ENCODE measurements at regions not wholly inside any gene's neighbourhood (a gene's known extent, or its start where the extent isn't known, plus 50 kb on each side); places are given as distances from the start of the nearest gene placed in this dataset.

- DNase-seq, result no peak
These were observed 170.6 kb upstream of the MYT1L start for GRCh38 chr2:2501454-2502200.

- no peak for DNase-seq
These were observed 164.5 kb upstream of the MYT1L start for GRCh38 chr2:2495606-2496005.

- no peak for DNase-seq
These were observed 162.4 kb upstream of the MYT1L start for GRCh38 chr2:2493496-2493895.

- no peak for DNase-seq
These were observed 161.7 kb upstream of the MYT1L start for GRCh38 chr2:2492800-2493199.

- DNase-seq, result no peak
These were observed 160.9 kb upstream of the MYT1L start for GRCh38 chr2:2491964-2492363.

GRCh38 chr2:2484301-2484700 is 153.2 kb upstream of the MYT1L start:
- peak; percentile 90 for DNase-seq

GRCh38 chr2:2482851-2483250 is 151.8 kb upstream of the MYT1L start:
- DNase-seq, result peak; percentile 15

GRCh38 chr2:2472881-2473280 is 141.8 kb upstream of the MYT1L start:
- peak; percentile 73 for DNase-seq

- DNase-seq, result no peak
These were observed 141.0 kb upstream of the MYT1L start for GRCh38 chr2:2472044-2472443.

GRCh38 chr2:2466534-2466933 is 135.5 kb upstream of the MYT1L start:
- DNase-seq, result no peak

GRCh38 chr2:2464643-2465042 is 133.6 kb upstream of the MYT1L start:
- peak; percentile 89 for DNase-seq

GRCh38 chr2:2464094-2464493 is 133.0 kb upstream of the MYT1L start:
- no peak for DNase-seq

GRCh38 chr2:2456721-2457120 is 125.6 kb upstream of the MYT1L start:
- no peak for DNase-seq

- DNase-seq, result no peak
These were observed 124.1 kb upstream of the MYT1L start for GRCh38 chr2:2455151-2455550.

GRCh38 chr2:2452961-2453360 is 121.9 kb upstream of the MYT1L start:
- no peak for DNase-seq

- peak; percentile 10 for DNase-seq
These were observed 120.2 kb upstream of the MYT1L start for GRCh38 chr2:2451275-2451674.

GRCh38 chr2:2448178-2448577 is 117.1 kb upstream of the MYT1L start:
- DNase-seq, result no peak

GRCh38 chr2:2422621-2423020 is 91.5 kb upstream of the MYT1L start:
- DNase-seq, result no peak

- no peak for DNase-seq
These were observed 82.5 kb upstream of the MYT1L start for GRCh38 chr2:2413525-2413924.

- no peak for DNase-seq
These were observed 79.9 kb upstream of the MYT1L start for GRCh38 chr2:2410987-2411386.

GRCh38 chr2:2409481-2409880 is 78.4 kb upstream of the MYT1L start:
- no peak for DNase-seq

- no peak for DNase-seq
These were observed 74.7 kb upstream of the MYT1L start for GRCh38 chr2:2405780-2406179.

GRCh38 chr2:2400286-2401038 is 69.4 kb upstream of the MYT1L start:
- DNase-seq, result no peak

GRCh38 chr2:2399396-2399795 is 68.3 kb upstream of the MYT1L start:
- no peak for DNase-seq

- no peak for DNase-seq
These were observed 61.3 kb upstream of the MYT1L start for GRCh38 chr2:2392332-2392731.
